ENCODE measurements at regions not wholly inside any gene's neighbourhood (a gene's known extent, or its start where the extent isn't known, plus 50 kb on each side); places are given as distances from the start of the nearest gene placed in this dataset.
"Not testable (repeated sequence)": the region's sequence is repeated elsewhere in the genome, so short reads cannot be mapped to it uniquely, and the experiment has no call there.

DNA sequence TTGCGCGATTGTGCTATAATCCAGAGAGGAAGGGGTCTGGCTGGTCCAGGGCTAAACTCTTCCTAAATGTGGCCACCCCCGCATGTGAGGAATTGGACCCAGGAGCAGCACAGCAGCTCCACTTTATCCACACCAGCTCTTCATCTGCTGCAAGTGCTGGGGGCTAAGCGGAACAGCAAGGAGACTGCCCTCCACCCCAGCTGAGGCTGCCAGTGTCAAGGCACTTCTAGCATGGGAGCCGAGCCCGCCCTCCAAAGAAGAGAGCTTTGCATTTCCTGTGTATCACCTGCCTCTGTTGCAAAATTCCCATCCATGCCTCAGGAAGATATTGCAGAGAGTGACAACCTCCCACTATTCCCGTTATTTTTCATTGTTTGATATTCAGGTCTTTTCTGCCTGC lies 333.6 kb downstream of the ARRDC4 start:
- ATAC-seq (no peak), DNase-seq (no peak)
- no peak for TF ChIP-seq POLR2A (IDR thresholded peaks at IDR 0.05)
- TF ChIP-seq, protein P1, sequence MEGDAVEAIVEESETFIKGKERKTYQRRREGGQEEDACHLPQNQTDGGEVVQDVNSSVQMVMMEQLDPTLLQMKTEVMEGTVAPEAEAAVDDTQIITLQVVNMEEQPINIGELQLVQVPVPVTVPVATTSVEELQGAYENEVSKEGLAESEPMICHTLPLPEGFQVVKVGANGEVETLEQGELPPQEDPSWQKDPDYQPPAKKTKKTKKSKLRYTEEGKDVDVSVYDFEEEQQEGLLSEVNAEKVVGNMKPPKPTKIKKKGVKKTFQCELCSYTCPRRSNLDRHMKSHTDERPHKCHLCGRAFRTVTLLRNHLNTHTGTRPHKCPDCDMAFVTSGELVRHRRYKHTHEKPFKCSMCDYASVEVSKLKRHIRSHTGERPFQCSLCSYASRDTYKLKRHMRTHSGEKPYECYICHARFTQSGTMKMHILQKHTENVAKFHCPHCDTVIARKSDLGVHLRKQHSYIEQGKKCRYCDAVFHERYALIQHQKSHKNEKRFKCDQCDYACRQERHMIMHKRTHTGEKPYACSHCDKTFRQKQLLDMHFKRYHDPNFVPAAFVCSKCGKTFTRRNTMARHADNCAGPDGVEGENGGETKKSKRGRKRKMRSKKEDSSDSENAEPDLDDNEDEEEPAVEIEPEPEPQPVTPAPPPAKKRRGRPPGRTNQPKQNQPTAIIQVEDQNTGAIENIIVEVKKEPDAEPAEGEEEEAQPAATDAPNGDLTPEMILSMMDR (IDR thresholded peaks at IDR 0.05): no peak
- Histone ChIP-seq H3K4me3 (no peak overlapping the region), H3K27ac (no peak overlapping the region), H3K9me3 (no peaks in the 10 kb centered on the region), H3K36me3 (replicated peaks in 1 of 2; ENCODE audit: insufficient read depth in 1 of 2, low read depth in 2 of 2) (no peaks in the 10 kb centered on the region), H3K4me1 (peaks cover 8% of the 10 kb centered on the region), H3K27me3 (peaks cover 0 to 6% of the 10 kb centered on the region in 2 donors)
- intact Hi-C loops (cut with DNase I): loop anchor here (10.0 kb wide), 1 partner anchor 389 kb away; no protein-coding TSS in a partner anchor
- 38 to 53% methylated on average over 7 of the region's 7 CpGs for WGBS, 2 donors

DNA sequence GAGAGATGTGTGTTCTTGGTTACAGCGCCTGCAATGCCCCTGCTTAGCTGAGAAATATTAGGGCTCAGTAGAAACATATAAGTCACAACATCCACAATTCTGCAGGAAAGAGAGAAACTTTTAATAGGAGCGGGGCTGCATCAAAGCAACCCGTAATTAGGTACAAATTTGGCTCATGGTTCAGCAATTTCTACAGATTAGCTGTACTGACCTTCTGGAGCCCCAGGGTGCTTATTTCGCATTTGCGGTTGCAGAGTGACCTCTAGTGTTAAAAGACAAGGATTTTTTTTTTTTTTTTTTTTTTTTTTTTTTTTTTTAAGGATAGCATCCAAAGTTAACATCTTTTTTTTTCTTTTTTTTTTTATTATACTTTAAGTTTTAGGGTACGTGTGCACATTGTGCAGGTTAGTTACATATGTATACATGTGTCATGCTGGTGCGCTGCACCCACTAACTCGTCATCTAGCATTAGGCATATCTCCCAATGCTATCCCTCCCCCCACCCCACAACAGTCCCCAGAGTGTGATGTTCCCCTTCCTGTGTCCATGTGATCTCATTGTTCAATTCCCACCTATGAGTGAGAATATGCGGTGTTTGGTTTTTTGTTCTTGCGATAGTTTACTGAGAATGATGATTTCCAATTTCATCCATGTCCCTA lies 334.7 kb downstream of the ARRDC4 start:
- WGBS, 2 donors: 19 to 29% methylated on average over 7 to 9 of the region's 10 CpGs
- not testable (repeated sequence) for ATAC-seq; H3K4me3 ChIP-seq; H3K27me3 ChIP-seq; H3K27ac ChIP-seq; H3K4me1 ChIP-seq; H3K36me3 ChIP-seq (replicated peaks in 1 of 2; ENCODE audit: insufficient read depth in 1 of 2, low read depth in 2 of 2); H3K9me3 ChIP-seq
- TF ChIP-seq, protein P1 (IDR thresholded peaks at IDR 0.05): peak in 6 of 7 experiments; percentile 27 to 71 (median 42)
- DNase-seq: peak; percentile 28 to 43 (median 40)
- intact Hi-C loops (cut with DNase I): loop anchor here (10.0 kb wide), 1 partner anchor 390 kb away; no protein-coding TSS in a partner anchor

- TF ChIP-seq, protein P1 (IDR thresholded peaks at IDR 0.05): no peak
- no peak for TF ChIP-seq POLR2A (IDR thresholded peaks at IDR 0.05)
- DNase-seq: no peak
- peaks cover 0 to 5% of the 10 kb centered on the region in 2 donors for H3K27me3 ChIP-seq
- 46 to 61% methylated on average over 4 of the region's 4 CpGs for WGBS, 2 donors
- ATAC-seq: no peak
- peaks cover 8% of the 10 kb centered on the region for H3K4me1 ChIP-seq
- H3K4me3 ChIP-seq: no peak overlapping the region
- H3K27ac ChIP-seq: no peak overlapping the region
- intact Hi-C loops (cut with DNase I): loop anchor here (10.0 kb wide), 1 partner anchor 392 kb away; no protein-coding TSS in a partner anchor
- no peaks in the 10 kb centered on the region for H3K9me3 ChIP-seq
- H3K36me3 ChIP-seq (replicated peaks in 1 of 2; ENCODE audit: insufficient read depth in 1 of 2, low read depth in 2 of 2): no peaks in the 10 kb centered on the region
Measured at GRCh38 chr15:98296653-98297052, 336.1 kb downstream of the ARRDC4 start.

- WGBS, 2 donors: 38 to 45% methylated on average over 8 of the region's 8 CpGs
Measured at GRCh38 chr15:98304371-98304770, 343.9 kb downstream of the ARRDC4 start.

More at GRCh38 chr15:98304371-98304770, 343.9 kb downstream of the ARRDC4 start:
- DNase-seq (no peak), ATAC-seq (no peak)
- H3K4me1 ChIP-seq: no peaks in the 10 kb centered on the region
- no peak for TF ChIP-seq POLR2A (IDR thresholded peaks at IDR 0.05)
- TF ChIP-seq, protein P1 (IDR thresholded peaks at IDR 0.05): no peak
- H3K9me3 ChIP-seq: no peaks in the 10 kb centered on the region
- H3K4me3 ChIP-seq: no peak overlapping the region
- H3K36me3 ChIP-seq (replicated peaks in 1 of 2; ENCODE audit: insufficient read depth in 1 of 2, low read depth in 2 of 2): no peaks in the 10 kb centered on the region
- H3K27ac ChIP-seq: no peak overlapping the region
- intact Hi-C loops (cut with DNase I): no loop called here
- H3K27me3 ChIP-seq: peaks cover 0 to 3% of the 10 kb centered on the region in 2 donors
